Calu3 (cell line): ENCODE measurements at regions not wholly inside any gene's neighbourhood (a gene's known extent, or its start where the extent isn't known, plus 50 kb on each side); places are given as distances from the start of the nearest gene placed in this dataset.

Experiments used
- BruUV-seq: library from RNA; stranded (reverse); fragments of 400-500 nt; replicated peaks from 2 replicates; lab custom pipeline; 2021; lab: Mats Ljungman, UMichigan
- CTCF ChIA-PET: fragments of 300-600 bp; sonication (Branson Sonifier 250); formaldehyde crosslinking; loops from one replicate; lab custom pipeline; 2022; ENCODE audit warnings: antibody characterized with exemption; lab: Charles Lee
- DNase-seq: peaks from one replicate; pipeline ENCODE4 v3.0.0; 2022
- H3K27ac Mint-ChIP-seq: one replicate; pipeline ENCODE4 v1.8.0; 2022; ENCODE audit warnings: mixed read lengths; ENCODE audit not compliant: unreplicated experiment
- H3K27me3 Mint-ChIP-seq: one replicate; pipeline ENCODE4 v1.8.0; 2022; ENCODE audit warnings: mixed read lengths; ENCODE audit not compliant: unreplicated experiment
- H3K36me3 Mint-ChIP-seq: one replicate; pipeline ENCODE4 v1.8.0; 2022; ENCODE audit warnings: mild to moderate bottlenecking, moderate library complexity, mixed read lengths; ENCODE audit not compliant: insufficient read depth, unreplicated experiment
- H3K4me1 Mint-ChIP-seq: one replicate; pipeline ENCODE4 v1.8.0; 2022; ENCODE audit warnings: mild to moderate bottlenecking, low read depth, mixed read lengths; ENCODE audit not compliant: unreplicated experiment
- H3K4me3 Mint-ChIP-seq: one replicate; pipeline ENCODE4 v1.8.0; 2022; ENCODE audit warnings: mild to moderate bottlenecking, low read depth, moderate library complexity, mixed read lengths; ENCODE audit not compliant: unreplicated experiment
- H3K9me3 Mint-ChIP-seq: one replicate; pipeline ENCODE4 v1.8.0; 2022; ENCODE audit warnings: low read depth, mixed read lengths; ENCODE audit not compliant: unreplicated experiment
- intact Hi-C: fragments of 100-400 bp; cut with micrococcal nuclease; formaldehyde crosslinking; loops from one replicate; pipeline ENCODE4 v1.10.0; 2022; ENCODE audit not compliant: unreplicated experiment
- TF ChIP-seq, protein P1 (sequence below): fragments of 200-600 bp; IDR thresholded peaks from one replicate; pipeline ENCODE4 v1.8.0; 2022; ENCODE audit warnings: antibody characterized with exemption; ENCODE audit not compliant: unreplicated experiment

DNA sequence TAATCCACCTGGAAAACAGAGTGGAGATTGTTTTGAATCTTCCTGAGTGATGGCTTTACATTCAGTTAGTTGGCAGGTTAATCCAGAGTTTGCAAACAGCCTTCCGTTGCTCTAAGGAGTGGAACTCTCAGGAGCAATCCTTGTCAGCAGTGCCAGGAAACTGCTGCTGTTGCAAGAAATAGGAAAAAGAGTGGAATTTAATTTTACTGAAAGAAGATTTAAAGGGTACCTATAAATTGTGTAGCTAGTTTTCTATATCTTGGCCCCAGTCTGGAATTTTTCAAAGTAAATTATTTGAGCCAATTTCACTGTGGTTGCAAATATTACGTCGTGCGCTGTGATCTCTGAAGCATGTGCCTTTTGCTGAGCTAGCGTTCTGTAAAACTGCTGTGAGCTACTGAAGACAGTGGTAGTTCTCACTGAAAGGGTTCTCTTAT is 55.5 kb upstream of the SLC5A12 start:
- H3K36me3 Mint-ChIP-seq = no peaks in the 10 kb centered on the region
- TF ChIP-seq, protein P1, sequence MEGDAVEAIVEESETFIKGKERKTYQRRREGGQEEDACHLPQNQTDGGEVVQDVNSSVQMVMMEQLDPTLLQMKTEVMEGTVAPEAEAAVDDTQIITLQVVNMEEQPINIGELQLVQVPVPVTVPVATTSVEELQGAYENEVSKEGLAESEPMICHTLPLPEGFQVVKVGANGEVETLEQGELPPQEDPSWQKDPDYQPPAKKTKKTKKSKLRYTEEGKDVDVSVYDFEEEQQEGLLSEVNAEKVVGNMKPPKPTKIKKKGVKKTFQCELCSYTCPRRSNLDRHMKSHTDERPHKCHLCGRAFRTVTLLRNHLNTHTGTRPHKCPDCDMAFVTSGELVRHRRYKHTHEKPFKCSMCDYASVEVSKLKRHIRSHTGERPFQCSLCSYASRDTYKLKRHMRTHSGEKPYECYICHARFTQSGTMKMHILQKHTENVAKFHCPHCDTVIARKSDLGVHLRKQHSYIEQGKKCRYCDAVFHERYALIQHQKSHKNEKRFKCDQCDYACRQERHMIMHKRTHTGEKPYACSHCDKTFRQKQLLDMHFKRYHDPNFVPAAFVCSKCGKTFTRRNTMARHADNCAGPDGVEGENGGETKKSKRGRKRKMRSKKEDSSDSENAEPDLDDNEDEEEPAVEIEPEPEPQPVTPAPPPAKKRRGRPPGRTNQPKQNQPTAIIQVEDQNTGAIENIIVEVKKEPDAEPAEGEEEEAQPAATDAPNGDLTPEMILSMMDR = no peak
- no peaks in the 10 kb centered on the region for H3K4me1 Mint-ChIP-seq
- no TSS peak for BruUV-seq
- H3K27me3 Mint-ChIP-seq = no peaks in the 10 kb centered on the region
- DNase-seq = no peak
- H3K9me3 Mint-ChIP-seq = no peaks in the 10 kb centered on the region
- intact Hi-C loops = no loop called here
- CTCF ChIA-PET = no interaction called here
- no peak overlapping the region for H3K27ac Mint-ChIP-seq
- no peak overlapping the region for H3K4me3 Mint-ChIP-seq

DNA sequence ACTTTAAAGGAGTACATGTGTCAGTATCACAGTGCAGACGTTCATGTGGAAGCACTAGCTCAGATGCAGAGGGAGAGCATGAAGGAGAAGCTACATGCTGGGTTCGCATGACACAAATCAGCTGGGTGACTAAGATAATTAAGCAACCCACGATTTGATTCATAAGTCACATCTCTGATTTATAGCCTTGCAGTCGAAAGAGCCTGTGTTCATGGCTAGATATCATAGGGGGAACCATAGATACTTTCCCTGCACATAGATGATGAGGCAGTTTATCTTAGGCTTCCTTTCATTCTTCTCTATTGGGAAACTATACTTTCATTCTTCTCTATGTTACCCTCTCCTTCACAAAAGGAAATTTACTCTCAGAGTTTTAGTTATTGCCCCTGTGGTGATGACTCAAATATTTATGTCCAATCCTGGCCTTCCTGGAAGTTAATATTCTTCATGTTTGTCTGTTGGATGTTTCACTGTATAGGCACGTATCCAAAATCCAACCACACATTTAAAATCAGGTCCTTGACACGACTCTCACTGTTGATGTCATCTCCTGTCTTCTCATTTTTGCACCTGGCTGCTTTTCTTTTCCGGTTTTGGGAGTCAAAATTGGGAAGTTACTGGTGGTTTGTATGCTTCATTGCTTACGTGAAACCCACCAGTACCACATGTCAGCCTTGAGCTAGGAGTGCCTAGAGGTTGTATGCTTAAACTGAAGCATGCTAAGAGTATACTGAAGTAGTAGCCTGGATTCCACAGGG is 56.3 kb upstream of the SLC5A12 start:
- Mint-ChIP-seq H3K4me3 (no peak overlapping the region), H3K36me3 (no peaks in the 10 kb centered on the region), H3K27ac (no peak overlapping the region), H3K27me3 (no peaks in the 10 kb centered on the region), H3K9me3 (no peaks in the 10 kb centered on the region), H3K4me1 (no peaks in the 10 kb centered on the region)
- CTCF ChIA-PET = no interaction called here
- intact Hi-C loops = no loop called here
- TF ChIP-seq, protein P1 = no peak
- no peak for DNase-seq
- BruUV-seq = no TSS peak

DNA sequence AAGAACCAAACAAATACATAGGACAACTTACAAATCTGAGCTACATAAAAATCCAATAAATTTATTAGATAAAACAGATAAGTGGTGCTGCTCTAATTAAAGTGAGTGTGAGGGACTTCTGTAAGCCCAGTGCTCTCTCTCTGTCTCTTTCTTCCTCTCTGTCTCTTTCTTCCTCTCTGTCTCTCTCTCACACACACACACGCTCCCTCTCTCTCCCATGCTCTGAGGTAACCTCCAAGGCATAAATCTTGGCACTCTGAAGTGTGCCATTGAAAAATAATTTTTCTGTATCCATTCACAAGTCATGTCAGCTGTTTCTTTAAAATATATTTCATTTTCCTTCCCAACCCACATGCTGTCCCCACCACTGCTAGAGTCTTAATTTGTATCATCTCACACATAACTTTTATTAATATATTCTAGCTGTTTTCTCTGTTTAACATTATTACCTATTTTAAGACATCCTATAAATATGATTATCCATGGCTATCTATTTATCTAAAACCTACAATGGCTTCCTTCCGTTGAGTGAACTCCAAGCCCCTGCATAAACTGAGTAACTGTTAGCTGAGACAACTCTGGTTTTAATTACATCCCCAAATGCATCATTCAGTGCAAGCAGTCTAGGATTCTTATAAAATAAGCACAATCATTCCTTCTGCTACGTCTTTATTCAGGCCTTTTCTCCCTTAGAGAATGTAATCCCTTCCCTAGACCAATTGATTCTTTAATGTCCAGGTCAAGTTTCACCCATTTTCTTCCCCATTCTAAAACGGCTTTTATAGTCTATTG is 57.4 kb upstream of the SLC5A12 start:
- BruUV-seq = no TSS peak
- no peak overlapping the region for H3K27ac Mint-ChIP-seq
- no peaks in the 10 kb centered on the region for H3K36me3 Mint-ChIP-seq
- TF ChIP-seq, protein P1 = no peak
- H3K9me3 Mint-ChIP-seq = peaks cover 8% of the 10 kb centered on the region
- H3K27me3 Mint-ChIP-seq = no peaks in the 10 kb centered on the region
- intact Hi-C loops = no loop called here
- CTCF ChIA-PET = interaction anchor here (0.6 kb wide), 1 partner anchor 299 kb away, joined by 5 read pairs; no protein-coding TSS in a partner anchor
- DNase-seq = no peak
- no peaks in the 10 kb centered on the region for H3K4me1 Mint-ChIP-seq
- H3K4me3 Mint-ChIP-seq = no peak overlapping the region

DNA sequence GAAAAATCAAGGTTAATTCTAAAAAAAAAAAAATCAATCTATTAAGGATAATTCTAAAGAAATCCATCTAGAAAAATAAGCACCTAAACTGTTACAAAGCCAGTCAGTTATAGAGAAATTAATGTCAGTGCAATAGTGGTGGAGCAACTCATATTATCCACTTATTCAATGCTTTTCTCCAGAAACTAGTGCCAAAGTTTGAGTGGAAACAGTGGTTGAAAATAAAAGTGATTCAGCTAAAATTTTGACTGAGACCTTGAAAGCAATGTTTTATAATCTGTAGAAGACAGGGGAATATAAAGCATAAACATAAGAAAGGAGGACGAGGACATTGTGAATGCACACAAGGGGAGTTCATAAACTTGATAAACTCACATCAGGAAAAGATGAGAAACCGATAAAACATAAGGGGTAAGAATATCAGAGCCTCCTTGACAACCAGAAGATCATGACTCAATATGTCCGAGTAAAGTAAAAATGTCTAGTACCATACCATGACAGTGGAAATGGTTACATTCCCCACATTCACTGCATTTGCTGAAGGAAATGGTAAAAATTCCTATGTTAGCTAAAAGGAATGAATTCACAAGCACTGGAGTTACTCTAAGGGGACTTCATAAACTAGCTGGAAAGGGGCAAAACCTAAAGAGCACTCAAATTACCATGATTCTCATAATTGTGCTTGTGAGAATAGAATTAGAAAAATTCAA is 58.7 kb upstream of the SLC5A12 start:
- no peak overlapping the region for H3K4me3 Mint-ChIP-seq
- TF ChIP-seq, protein P1 = no peak
- H3K4me1 Mint-ChIP-seq = no peaks in the 10 kb centered on the region
- DNase-seq = no peak
- no peak overlapping the region for H3K27ac Mint-ChIP-seq
- H3K27me3 Mint-ChIP-seq = no peaks in the 10 kb centered on the region
- no peaks in the 10 kb centered on the region for H3K36me3 Mint-ChIP-seq
- BruUV-seq = no TSS peak
- H3K9me3 Mint-ChIP-seq = peaks cover 12% of the 10 kb centered on the region
- intact Hi-C loops = no loop called here
- CTCF ChIA-PET = no interaction called here
